NCI-H524 (cell line): ENCODE measurements at regions not wholly inside any gene's neighbourhood (a gene's known extent, or its start where the extent isn't known, plus 50 kb on each side); places are given as distances from the start of the nearest gene placed in this dataset.
A peak's percentile ranks its signal among the peaks of the same experiment; 100 is the strongest.
"Not testable (repeated sequence)": the region's sequence is repeated elsewhere in the genome, so short reads cannot be mapped to it uniquely, and the experiment has no call there.

ENCODE experiments used
- DNase-seq, 2 experiments: peaks; one replicate each; lab custom pipeline; 2025; lab: John Stamatoyannopoulos, UW

GRCh38 chr14:66272221-66272620 is 213.9 kb upstream of the CCDC196 start:
- no peak for DNase-seq

GRCh38 chr14:66273261-66273832 is 212.8 kb upstream of the CCDC196 start:
- DNase-seq, result no peak

- DNase-seq, result not testable (repeated sequence)
Observed at GRCh38 chr14:66278418-66278817, 207.8 kb upstream of the CCDC196 start.

- no peak for DNase-seq
Observed at GRCh38 chr14:66281036-66281776, 205.0 kb upstream of the CCDC196 start.

- no peak for DNase-seq
Observed at GRCh38 chr14:66284346-66284745, 201.8 kb upstream of the CCDC196 start.

- DNase-seq, result no peak
Observed at GRCh38 chr14:66288511-66288910, 197.7 kb upstream of the CCDC196 start.

- no peak for DNase-seq
Observed at GRCh38 chr14:66291756-66292155, 194.4 kb upstream of the CCDC196 start.

- no peak for DNase-seq
Observed at GRCh38 chr14:66293533-66294105, 192.6 kb upstream of the CCDC196 start.

GRCh38 chr14:66295386-66295785 is 190.8 kb upstream of the CCDC196 start:
- no peak for DNase-seq

GRCh38 chr14:66300886-66301285 is 185.3 kb upstream of the CCDC196 start:
- DNase-seq, result no peak

GRCh38 chr14:66306101-66306500 is 180.1 kb upstream of the CCDC196 start:
- peak in 1 of 2 experiments; percentile 23 for DNase-seq

- DNase-seq, result no peak
Observed at GRCh38 chr14:66311058-66311457, 175.1 kb upstream of the CCDC196 start.

GRCh38 chr14:66311990-66312389 is 174.2 kb upstream of the CCDC196 start:
- DNase-seq, result peak; percentile 58 to 94

- DNase-seq, result no peak
Observed at GRCh38 chr14:66312451-66312850, 173.7 kb upstream of the CCDC196 start.

- DNase-seq, result no peak
Observed at GRCh38 chr14:66315098-66315497, 171.1 kb upstream of the CCDC196 start.

GRCh38 chr14:66315548-66315947 is 170.6 kb upstream of the CCDC196 start:
- peak; percentile 19 to 24 for DNase-seq

- no peak for DNase-seq
Observed at GRCh38 chr14:66322564-66322963, 163.6 kb upstream of the CCDC196 start.

- no peak for DNase-seq
Observed at GRCh38 chr14:66330228-66330627, 155.9 kb upstream of the CCDC196 start.

- no peak for DNase-seq
Observed at GRCh38 chr14:66330916-66331315, 155.3 kb upstream of the CCDC196 start.

GRCh38 chr14:66333293-66333692 is 152.9 kb upstream of the CCDC196 start:
- not testable (repeated sequence) for DNase-seq

GRCh38 chr14:66341239-66341638 is 144.9 kb upstream of the CCDC196 start:
- DNase-seq, result no peak

- DNase-seq, result peak; percentile 23 to 40
Observed at GRCh38 chr14:66345986-66346385, 140.2 kb upstream of the CCDC196 start.

GRCh38 chr14:66351310-66351709 is 134.9 kb upstream of the CCDC196 start:
- DNase-seq, result no peak
